ENCODE measurements at regions not wholly inside any gene's neighbourhood (a gene's known extent, or its start where the extent isn't known, plus 50 kb on each side); places are given as distances from the start of the nearest gene placed in this dataset.

- TF ChIP-seq CTCF (IDR thresholded peaks at IDR 0.05; ENCODE audit: low read depth, low read length) (no peak), EZH2phosphoT487 (IDR thresholded peaks at IDR 0.05; ENCODE audit: low read depth) (no peak)
These were observed 111.7 kb downstream of the TBX5 start for GRCh38 chr12:114294303-114294685.

Data from OCI-LY3 (cell line).